Fibroblast of lung (primary cell): ENCODE measurements at regions not wholly inside any gene's neighbourhood (a gene's known extent, or its start where the extent isn't known, plus 50 kb on each side); places are given as distances from the start of the nearest gene placed in this dataset.

Experiments
- CTCF ChIP-seq, 2 donors: IDR thresholded peaks in 1 of 2; conservative IDR thresholded peaks in 1 of 2; 1 replicate in 1 of 2; 2 replicates in 1 of 2; pipeline ENCODE4 v1.5.1; 2011 to 2012; ENCODE audit warnings: low read length in 2 of 2, control low read depth in 1 of 2, inconsistent platforms in 1 of 2, low read depth in 1 of 2, mild to moderate bottlenecking in 1 of 2
- EZH2 ChIP-seq: IDR thresholded peaks from 2 replicates; pipeline ENCODE4 v1.5.1; 2012; ENCODE audit warnings: low read length, control low read depth, mild to moderate bottlenecking; ENCODE audit errors: missing control alignments

DNA sequence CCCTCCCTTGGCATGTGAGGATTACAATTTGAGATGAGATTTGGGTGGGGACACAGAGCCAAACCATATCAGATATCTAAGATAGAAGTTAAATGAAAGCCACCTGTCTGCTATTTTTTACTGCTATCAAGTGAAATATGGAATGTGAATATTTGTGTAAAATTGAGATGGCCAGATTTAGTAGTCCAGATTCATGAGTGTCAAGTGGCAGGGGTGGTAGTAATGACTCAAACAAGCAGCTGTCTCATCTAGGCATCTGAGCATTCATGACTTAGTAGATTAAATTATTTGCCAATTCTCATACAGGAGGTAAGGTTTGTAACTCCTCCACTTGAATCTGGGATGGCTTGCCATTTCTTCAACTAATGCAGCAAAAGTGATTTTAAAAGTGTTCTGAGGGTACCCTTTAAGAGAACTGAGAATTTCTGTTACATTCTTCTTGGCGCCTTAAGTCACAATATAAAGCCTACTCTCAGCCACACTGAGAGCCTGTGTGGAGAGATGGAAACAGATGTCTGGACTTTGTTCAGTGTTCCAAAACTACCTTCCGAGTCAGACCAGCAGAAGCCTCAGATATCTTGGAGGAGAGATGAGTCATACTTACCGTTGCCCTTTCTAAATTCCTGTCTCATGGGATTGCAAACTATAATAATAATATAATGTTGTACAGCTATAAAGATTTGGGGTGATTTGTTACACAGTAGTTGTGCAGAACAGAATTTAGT, 1065.6 kb upstream of the TMPRSS15 start:
- TF ChIP-seq CTCF (conservative IDR thresholded peaks at IDR 0.05 in 1 of 2, IDR thresholded peaks at IDR 0.05 in 1 of 2; ENCODE audit: low read depth in 1 of 2, low read length in 2 of 2) (no peak), EZH2 (no peak)
